ENCODE measurements at regions not wholly inside any gene's neighbourhood (a gene's known extent, or its start where the extent isn't known, plus 50 kb on each side); places are given as distances from the start of the nearest gene placed in this dataset.

- Histone ChIP-seq H3K27ac (ENCODE audit: low read length) (peak overlapping the region; percentile 27; the same call in 1 of the 2 replicates), H3K9me3 (ENCODE audit: control insufficient read depth, insufficient read depth, low read depth, low read length) (no peaks in the 10 kb centered on the region; the same call in 1 of the 2 replicates), H3K27me3 (ENCODE audit: control insufficient read depth, insufficient read depth, low read length) (no peaks in the 10 kb centered on the region), H3K4me3 (ENCODE audit: low read depth in 2 of 2, low read length in 2 of 2) (no peak overlapping the region), H3K4me1 (ENCODE audit: control insufficient read depth, insufficient read depth, low read length) (peaks cover 15% of the 10 kb centered on the region), H3K36me3 (ENCODE audit: control insufficient read depth, insufficient read depth, low read length) (no peaks in the 10 kb centered on the region)
- ChIA-PET CTCF (no interaction called here), POLR2A (no interaction called here)
- TF ChIP-seq SIN3A (IDR thresholded peaks at IDR 0.05; ENCODE audit: borderline replicate concordance, insufficient read depth, low read depth, low read length): no peak
- no peak for TF ChIP-seq CTCF (IDR thresholded peaks at IDR 0.05)
- no peak for TF ChIP-seq POLR2AphosphoS5 (IDR thresholded peaks at IDR 0.05; ENCODE audit: low read depth, low read length)
- TF ChIP-seq TCF7L2 (IDR thresholded peaks at IDR 0.05; ENCODE audit: low read depth, low read length): no peak
- TF ChIP-seq REST (IDR thresholded peaks at IDR 0.05; ENCODE audit: insufficient read depth in 1 of 2, low read depth in 2 of 2, low read length in 1 of 2): no peak
- intact Hi-C loops (cut with micrococcal nuclease; ENCODE audit: unreplicated experiment) (no loop called here), in situ Hi-C loops (cut with HindIII; ENCODE audit: low pct_unique_long_range_greater_than_20kb, low sequenced_read_pairs) (no loop called here)
- no peak for ATAC-seq
- BruUV-seq (replicated peaks): no TSS peak
- peak; percentile 65 for DNase-seq (ENCODE audit: low read depth, low spot score)
Observed at GRCh38 chr2:207330912-207331311, 165.2 kb upstream of the KLF7 start.

- Histone ChIP-seq H3K4me1 (ENCODE audit: control insufficient read depth, insufficient read depth, low read length) (peaks cover 19% of the 10 kb centered on the region), H3K27me3 (ENCODE audit: control insufficient read depth, insufficient read depth, low read length) (no peaks in the 10 kb centered on the region), H3K36me3 (ENCODE audit: control insufficient read depth, insufficient read depth, low read length) (no peaks in the 10 kb centered on the region), H3K4me3 (ENCODE audit: low read depth in 2 of 2, low read length in 2 of 2) (no peak overlapping the region), H3K27ac (ENCODE audit: low read length) (no peak overlapping the region), H3K9me3 (ENCODE audit: control insufficient read depth, insufficient read depth, low read depth, low read length) (no peaks in the 10 kb centered on the region; the same call in 1 of the 2 replicates)
- no peak for ATAC-seq
- in situ Hi-C loops (cut with HindIII; ENCODE audit: low pct_unique_long_range_greater_than_20kb, low sequenced_read_pairs): no loop called here
- ChIA-PET POLR2A (no interaction called here), CTCF (no interaction called here)
- intact Hi-C loops (cut with micrococcal nuclease; ENCODE audit: unreplicated experiment): no loop called here
- TF ChIP-seq REST (IDR thresholded peaks at IDR 0.05; ENCODE audit: insufficient read depth in 1 of 2, low read depth in 2 of 2, low read length in 1 of 2) (no peak), CTCF (IDR thresholded peaks at IDR 0.05) (no peak), POLR2AphosphoS5 (IDR thresholded peaks at IDR 0.05; ENCODE audit: low read depth, low read length) (no peak), TCF7L2 (IDR thresholded peaks at IDR 0.05; ENCODE audit: low read depth, low read length) (no peak)
- no peak for DNase-seq (ENCODE audit: low read depth, low spot score)
- BruUV-seq (replicated peaks): no TSS peak
Observed at GRCh38 chr2:207331674-207332073, 165.9 kb upstream of the KLF7 start.

All from Panc1 (cell line).